Transverse colon (tissue), 4 donors: ENCODE measurements at regions not wholly inside any gene's neighbourhood (a gene's known extent, or its start where the extent isn't known, plus 50 kb on each side); places are given as distances from the start of the nearest gene placed in this dataset.

ENCODE experiments used
- EP300 ChIP-seq: sonication (generic); formaldehyde crosslinking; IDR thresholded peaks from one replicate; pipeline ENCODE4 v1.6.1; 2017; ENCODE audit warnings: antibody characterized with exemption, low read depth
- POLR2A ChIP-seq: fragments of 450-650 bp; IDR thresholded peaks from one replicate; pipeline ENCODE4 v1.6.1; 2016; ENCODE audit warnings: antibody characterized with exemption, mild to moderate bottlenecking, moderate library complexity
- POLR2AphosphoS5 ChIP-seq, 3 donors: sonication (generic); formaldehyde crosslinking; IDR thresholded peaks; one replicate each; pipeline ENCODE4 v1.6.1; 2016; ENCODE audit warnings: antibody characterized with exemption in 3 of 3
- TF ChIP-seq, protein P1 (sequence below), 5 experiments: fragments of 200-600 bp in 3 of 5; fragments of 450-650 bp in 2 of 5; sonication (generic) in 3 of 5; IDR thresholded peaks; 1 replicate in 2 of 5; 2 replicates in 3 of 5; pipeline ENCODE4 v1.5.1; 2016 to 2017; ENCODE audit warnings: antibody characterized with exemption in 5 of 5, inconsistent platforms in 3 of 5, mild to moderate bottlenecking in 2 of 5, moderate library complexity in 1 of 5

DNA sequence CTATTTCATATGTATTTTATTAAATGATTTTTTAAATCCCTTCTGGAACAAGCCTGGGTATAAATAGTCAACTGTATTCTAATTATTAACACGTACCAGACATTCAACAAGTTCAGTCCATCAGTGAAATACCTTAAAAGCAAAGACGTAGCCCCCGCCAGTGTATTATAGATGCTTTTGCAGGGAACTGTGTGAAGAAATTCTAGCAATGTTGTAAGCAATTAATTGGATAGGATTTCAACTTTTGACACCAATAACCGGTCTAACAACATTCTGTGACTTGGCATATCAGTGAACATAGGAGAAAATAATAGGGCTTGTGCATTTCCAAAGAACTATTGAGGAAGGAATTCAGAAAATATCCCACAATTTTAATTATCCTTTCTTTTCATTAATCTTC is 67.2 kb upstream of the TGFBR2 start:
- TF ChIP-seq POLR2A (no peak), POLR2AphosphoS5 (IDR thresholded peaks at IDR 0.05) (no peak), EP300 (no peak)
- TF ChIP-seq, protein P1, sequence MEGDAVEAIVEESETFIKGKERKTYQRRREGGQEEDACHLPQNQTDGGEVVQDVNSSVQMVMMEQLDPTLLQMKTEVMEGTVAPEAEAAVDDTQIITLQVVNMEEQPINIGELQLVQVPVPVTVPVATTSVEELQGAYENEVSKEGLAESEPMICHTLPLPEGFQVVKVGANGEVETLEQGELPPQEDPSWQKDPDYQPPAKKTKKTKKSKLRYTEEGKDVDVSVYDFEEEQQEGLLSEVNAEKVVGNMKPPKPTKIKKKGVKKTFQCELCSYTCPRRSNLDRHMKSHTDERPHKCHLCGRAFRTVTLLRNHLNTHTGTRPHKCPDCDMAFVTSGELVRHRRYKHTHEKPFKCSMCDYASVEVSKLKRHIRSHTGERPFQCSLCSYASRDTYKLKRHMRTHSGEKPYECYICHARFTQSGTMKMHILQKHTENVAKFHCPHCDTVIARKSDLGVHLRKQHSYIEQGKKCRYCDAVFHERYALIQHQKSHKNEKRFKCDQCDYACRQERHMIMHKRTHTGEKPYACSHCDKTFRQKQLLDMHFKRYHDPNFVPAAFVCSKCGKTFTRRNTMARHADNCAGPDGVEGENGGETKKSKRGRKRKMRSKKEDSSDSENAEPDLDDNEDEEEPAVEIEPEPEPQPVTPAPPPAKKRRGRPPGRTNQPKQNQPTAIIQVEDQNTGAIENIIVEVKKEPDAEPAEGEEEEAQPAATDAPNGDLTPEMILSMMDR (IDR thresholded peaks at IDR 0.05) = no peak
